Prostate gland (tissue), 2 donors: ENCODE measurements at regions not wholly inside any gene's neighbourhood (a gene's known extent, or its start where the extent isn't known, plus 50 kb on each side); places are given as distances from the start of the nearest gene placed in this dataset.

Source experiments
- POLR2A ChIP-seq: fragments of 450-650 bp; IDR thresholded peaks from one replicate; pipeline ENCODE4 v1.6.1; 2016; ENCODE audit warnings: antibody characterized with exemption, mild to moderate bottlenecking
- POLR2AphosphoS5 ChIP-seq: sonication (generic); formaldehyde crosslinking; IDR thresholded peaks from one replicate; pipeline ENCODE4 v1.6.1; 2017; ENCODE audit warnings: antibody characterized with exemption
- TF ChIP-seq, protein P1 (sequence below), 4 experiments: fragments of 200-600 bp in 2 of 4; fragments of 450-650 bp in 2 of 4; sonication (generic) in 2 of 4; IDR thresholded peaks; 1 replicate in 3 of 4; 2 replicates in 1 of 4; pipeline ENCODE4 v1.5.1; 2016 to 2019; ENCODE audit warnings: antibody characterized with exemption in 4 of 4, mild to moderate bottlenecking in 2 of 4, moderate library complexity in 2 of 4

DNA sequence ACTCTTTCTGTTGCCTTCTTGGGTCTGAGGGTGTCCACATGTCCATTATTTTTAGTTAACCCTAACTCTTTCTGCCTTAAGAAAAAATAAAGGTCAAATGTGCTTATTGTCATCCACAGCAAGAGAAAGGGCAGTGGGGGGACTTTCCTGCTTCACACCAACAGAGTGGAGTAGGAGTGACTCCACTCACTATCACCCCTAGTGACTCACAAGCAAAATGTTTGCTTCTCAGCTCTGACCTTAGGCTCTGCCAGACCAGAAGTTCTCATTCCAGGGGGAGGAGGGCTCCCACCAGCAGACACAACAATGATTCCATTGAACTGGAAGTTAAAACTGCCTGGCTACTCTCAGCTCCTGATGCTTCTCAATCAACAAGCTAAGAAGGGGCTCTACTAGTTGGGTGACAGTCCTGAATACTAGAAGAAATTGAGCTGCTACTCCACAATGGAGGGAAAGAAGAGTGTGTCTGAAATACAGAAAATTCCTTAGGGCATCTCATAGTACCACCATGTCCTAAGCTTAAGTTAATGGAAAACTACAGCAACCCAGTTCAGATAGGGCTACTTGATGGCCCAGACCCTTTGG is 83.9 kb upstream of the AFDN start:
- no peak for TF ChIP-seq POLR2A
- TF ChIP-seq, protein P1, sequence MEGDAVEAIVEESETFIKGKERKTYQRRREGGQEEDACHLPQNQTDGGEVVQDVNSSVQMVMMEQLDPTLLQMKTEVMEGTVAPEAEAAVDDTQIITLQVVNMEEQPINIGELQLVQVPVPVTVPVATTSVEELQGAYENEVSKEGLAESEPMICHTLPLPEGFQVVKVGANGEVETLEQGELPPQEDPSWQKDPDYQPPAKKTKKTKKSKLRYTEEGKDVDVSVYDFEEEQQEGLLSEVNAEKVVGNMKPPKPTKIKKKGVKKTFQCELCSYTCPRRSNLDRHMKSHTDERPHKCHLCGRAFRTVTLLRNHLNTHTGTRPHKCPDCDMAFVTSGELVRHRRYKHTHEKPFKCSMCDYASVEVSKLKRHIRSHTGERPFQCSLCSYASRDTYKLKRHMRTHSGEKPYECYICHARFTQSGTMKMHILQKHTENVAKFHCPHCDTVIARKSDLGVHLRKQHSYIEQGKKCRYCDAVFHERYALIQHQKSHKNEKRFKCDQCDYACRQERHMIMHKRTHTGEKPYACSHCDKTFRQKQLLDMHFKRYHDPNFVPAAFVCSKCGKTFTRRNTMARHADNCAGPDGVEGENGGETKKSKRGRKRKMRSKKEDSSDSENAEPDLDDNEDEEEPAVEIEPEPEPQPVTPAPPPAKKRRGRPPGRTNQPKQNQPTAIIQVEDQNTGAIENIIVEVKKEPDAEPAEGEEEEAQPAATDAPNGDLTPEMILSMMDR (IDR thresholded peaks at IDR 0.05), result no peak
- TF ChIP-seq POLR2AphosphoS5, result no peak
